Panc1 (cell line): ENCODE measurements at regions not wholly inside any gene's neighbourhood (a gene's known extent, or its start where the extent isn't known, plus 50 kb on each side); places are given as distances from the start of the nearest gene placed in this dataset.

Experiments
- ATAC-seq: fragments of 200-7000 bp; cut with Tn5 transposase; 2 replicates; pipeline ENCODE4 v1.9.1; 2020; ENCODE audit warnings: mild to moderate bottlenecking, moderate library complexity
- BruUV-seq: library from RNA; stranded (reverse); fragments of 400-500 nt; replicated peaks from 2 replicates; lab custom pipeline; 2021; lab: Mats Ljungman, UMichigan
- CTCF ChIA-PET: fragments of 300-600 bp; sonication (Branson Sonifier 250); formaldehyde crosslinking; loops from one replicate; lab custom pipeline; 2022; ENCODE audit warnings: antibody characterized with exemption; lab: Charles Lee
- POLR2A ChIA-PET: fragments of 300-600 bp; sonication (Branson Sonifier 250); formaldehyde crosslinking; loops from one replicate; lab custom pipeline; 2022; ENCODE audit warnings: antibody characterized with exemption; lab: Charles Lee
- DNase-seq: peaks from one replicate; pipeline ENCODE4 v3.0.0-alpha.2; 2010; ENCODE audit warnings: low read depth, low spot score
- H3K27ac ChIP-seq: 2 replicates; pipeline ENCODE4 v1.5.1; 2011; ENCODE audit warnings: mild to moderate bottlenecking, low read length, inconsistent platforms
- H3K27me3 ChIP-seq: fragments of 200-500 bp; sonication (Bioruptor generic); 2 replicates; pipeline ENCODE4 v1.6.0; 2014; ENCODE audit warnings: low read length, inconsistent platforms; ENCODE audit not compliant: control insufficient read depth, insufficient read depth
- H3K36me3 ChIP-seq: fragments of 200-500 bp; sonication (Bioruptor generic); 2 replicates; pipeline ENCODE4 v1.5.1; 2014; ENCODE audit warnings: inconsistent platforms, mild to moderate bottlenecking, low read length, moderate library complexity; ENCODE audit not compliant: control insufficient read depth, insufficient read depth
- H3K4me1 ChIP-seq: 2 replicates; pipeline ENCODE4 v1.5.1; 2011; ENCODE audit warnings: inconsistent platforms, mild to moderate bottlenecking, low read length, moderate library complexity; ENCODE audit not compliant: control insufficient read depth, insufficient read depth
- H3K4me3 ChIP-seq, 2 experiments: 2 replicates each; pipeline ENCODE4 v1.5.1; 2011 to 2012; ENCODE audit warnings: low read depth in 2 of 2, low read length in 2 of 2, mild to moderate bottlenecking in 2 of 2, inconsistent platforms in 1 of 2, moderate library complexity in 1 of 2
- H3K9me3 ChIP-seq: fragments of 200-500 bp; sonication (Bioruptor generic); 2 replicates; pipeline ENCODE4 v1.5.1; 2014; ENCODE audit warnings: low read depth, mild to moderate bottlenecking, inconsistent platforms, low read length, moderate library complexity; ENCODE audit not compliant: control insufficient read depth, insufficient read depth
- POLR2AphosphoS5 ChIP-seq: IDR thresholded peaks from 2 replicates; pipeline ENCODE4 v1.6.1; 2012; ENCODE audit warnings: mild to moderate bottlenecking, low read depth, low read length, moderate library complexity
- SIN3A ChIP-seq: IDR thresholded peaks from 2 replicates; pipeline ENCODE4 v1.6.1; 2012; ENCODE audit warnings: low read depth, mild to moderate bottlenecking, low read length, moderate library complexity, borderline replicate concordance; ENCODE audit not compliant: insufficient read depth
- TCF7L2 ChIP-seq: IDR thresholded peaks from 2 replicates; pipeline ENCODE4 v1.6.1; 2011; ENCODE audit warnings: mild to moderate bottlenecking, low read depth, low read length, inconsistent platforms
- in situ Hi-C: cut with HindIII; loops from 2 replicates; pipeline ENCODE4 v1.10.0; 2016; ENCODE audit warnings: low sequenced_read_pairs, low pct_unique_long_range_greater_than_20kb
- intact Hi-C: fragments of 100-400 bp; cut with micrococcal nuclease; formaldehyde crosslinking; loops from one replicate; pipeline ENCODE4 v1.10.0; 2022; ENCODE audit not compliant: unreplicated experiment
- TF ChIP-seq, protein P1 (sequence below), 2 experiments: IDR thresholded peaks; 2 replicates each; pipeline ENCODE4 v1.6.1; 2011 to 2012; ENCODE audit warnings: low read depth in 2 of 2, control low read depth in 1 of 2, low read length in 1 of 2, mild to moderate bottlenecking in 1 of 2, moderate library complexity in 1 of 2; ENCODE audit not compliant: insufficient read depth in 1 of 2
- TF ChIP-seq, protein P2 (sequence below): fragments of 450-650 bp; IDR thresholded peaks from 2 replicates; pipeline ENCODE4 v1.5.1; 2017; ENCODE audit warnings: mild to moderate bottlenecking

DNA sequence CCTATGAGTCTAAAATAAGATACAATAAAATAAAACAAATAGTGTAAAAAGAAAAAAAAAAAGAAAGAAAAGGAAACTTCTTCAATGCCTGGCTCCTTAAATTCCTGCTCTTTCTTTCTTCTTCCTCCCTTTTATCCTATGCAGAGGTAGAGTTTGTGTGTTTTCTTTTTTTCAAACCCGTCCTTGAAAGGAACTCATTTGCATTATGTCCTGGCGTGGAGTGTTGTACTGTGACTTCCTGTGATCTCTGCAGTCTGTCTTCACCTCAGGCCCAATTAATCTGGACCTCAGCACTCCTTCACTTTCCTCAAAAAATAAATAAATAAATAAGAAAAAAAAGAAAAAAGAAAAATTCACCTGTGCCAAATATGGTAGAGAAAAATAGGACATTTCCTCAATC, 541.9 kb upstream of the SPTLC3 start:
- in situ Hi-C loops = no loop called here
- BruUV-seq = no TSS peak
- Histone ChIP-seq H3K9me3 (no peaks in the 10 kb centered on the region), H3K27me3 (no peaks in the 10 kb centered on the region), H3K27ac (no peak overlapping the region), H3K4me1 (no peaks in the 10 kb centered on the region), H3K36me3 (no peaks in the 10 kb centered on the region), H3K4me3 (no peak overlapping the region)
- POLR2A ChIA-PET = no interaction called here
- ATAC-seq (no peak), DNase-seq (no peak)
- CTCF ChIA-PET = no interaction called here
- TF ChIP-seq, protein P1, sequence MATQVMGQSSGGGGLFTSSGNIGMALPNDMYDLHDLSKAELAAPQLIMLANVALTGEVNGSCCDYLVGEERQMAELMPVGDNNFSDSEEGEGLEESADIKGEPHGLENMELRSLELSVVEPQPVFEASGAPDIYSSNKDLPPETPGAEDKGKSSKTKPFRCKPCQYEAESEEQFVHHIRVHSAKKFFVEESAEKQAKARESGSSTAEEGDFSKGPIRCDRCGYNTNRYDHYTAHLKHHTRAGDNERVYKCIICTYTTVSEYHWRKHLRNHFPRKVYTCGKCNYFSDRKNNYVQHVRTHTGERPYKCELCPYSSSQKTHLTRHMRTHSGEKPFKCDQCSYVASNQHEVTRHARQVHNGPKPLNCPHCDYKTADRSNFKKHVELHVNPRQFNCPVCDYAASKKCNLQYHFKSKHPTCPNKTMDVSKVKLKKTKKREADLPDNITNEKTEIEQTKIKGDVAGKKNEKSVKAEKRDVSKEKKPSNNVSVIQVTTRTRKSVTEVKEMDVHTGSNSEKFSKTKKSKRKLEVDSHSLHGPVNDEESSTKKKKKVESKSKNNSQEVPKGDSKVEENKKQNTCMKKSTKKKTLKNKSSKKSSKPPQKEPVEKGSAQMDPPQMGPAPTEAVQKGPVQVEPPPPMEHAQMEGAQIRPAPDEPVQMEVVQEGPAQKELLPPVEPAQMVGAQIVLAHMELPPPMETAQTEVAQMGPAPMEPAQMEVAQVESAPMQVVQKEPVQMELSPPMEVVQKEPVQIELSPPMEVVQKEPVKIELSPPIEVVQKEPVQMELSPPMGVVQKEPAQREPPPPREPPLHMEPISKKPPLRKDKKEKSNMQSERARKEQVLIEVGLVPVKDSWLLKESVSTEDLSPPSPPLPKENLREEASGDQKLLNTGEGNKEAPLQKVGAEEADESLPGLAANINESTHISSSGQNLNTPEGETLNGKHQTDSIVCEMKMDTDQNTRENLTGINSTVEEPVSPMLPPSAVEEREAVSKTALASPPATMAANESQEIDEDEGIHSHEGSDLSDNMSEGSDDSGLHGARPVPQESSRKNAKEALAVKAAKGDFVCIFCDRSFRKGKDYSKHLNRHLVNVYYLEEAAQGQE (IDR thresholded peaks at IDR 0.05; ENCODE audit: insufficient read depth in 1 of 2, low read depth in 2 of 2, low read length in 1 of 2) = no peak
- intact Hi-C loops = no loop called here

DNA sequence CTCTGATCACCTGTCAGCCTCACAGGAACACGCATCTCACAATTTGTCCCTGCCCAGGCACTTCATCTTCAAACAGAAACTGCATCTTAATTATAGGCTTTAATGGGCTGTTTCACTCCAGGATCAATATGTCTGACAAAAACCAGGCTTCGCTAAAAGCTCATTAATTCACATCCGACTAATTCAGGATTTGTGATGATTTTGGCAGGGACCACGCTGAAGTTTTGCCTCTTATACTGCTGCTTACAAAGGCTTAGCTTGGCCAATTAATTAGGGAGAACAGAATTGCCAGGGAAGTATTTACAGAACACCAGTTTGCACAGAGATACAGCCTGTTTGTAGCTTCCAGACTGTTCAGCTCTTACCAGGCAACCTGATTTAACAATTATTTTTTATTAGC, 541.0 kb upstream of the SPTLC3 start:
- ATAC-seq (no peak), DNase-seq (no peak)
- no peaks in the 10 kb centered on the region for H3K4me1 ChIP-seq
- no peak for TF ChIP-seq POLR2AphosphoS5
- TF ChIP-seq, protein P1 (IDR thresholded peaks at IDR 0.05; ENCODE audit: insufficient read depth in 1 of 2, low read depth in 2 of 2, low read length in 1 of 2) = no peak
- TF ChIP-seq, protein P2, sequence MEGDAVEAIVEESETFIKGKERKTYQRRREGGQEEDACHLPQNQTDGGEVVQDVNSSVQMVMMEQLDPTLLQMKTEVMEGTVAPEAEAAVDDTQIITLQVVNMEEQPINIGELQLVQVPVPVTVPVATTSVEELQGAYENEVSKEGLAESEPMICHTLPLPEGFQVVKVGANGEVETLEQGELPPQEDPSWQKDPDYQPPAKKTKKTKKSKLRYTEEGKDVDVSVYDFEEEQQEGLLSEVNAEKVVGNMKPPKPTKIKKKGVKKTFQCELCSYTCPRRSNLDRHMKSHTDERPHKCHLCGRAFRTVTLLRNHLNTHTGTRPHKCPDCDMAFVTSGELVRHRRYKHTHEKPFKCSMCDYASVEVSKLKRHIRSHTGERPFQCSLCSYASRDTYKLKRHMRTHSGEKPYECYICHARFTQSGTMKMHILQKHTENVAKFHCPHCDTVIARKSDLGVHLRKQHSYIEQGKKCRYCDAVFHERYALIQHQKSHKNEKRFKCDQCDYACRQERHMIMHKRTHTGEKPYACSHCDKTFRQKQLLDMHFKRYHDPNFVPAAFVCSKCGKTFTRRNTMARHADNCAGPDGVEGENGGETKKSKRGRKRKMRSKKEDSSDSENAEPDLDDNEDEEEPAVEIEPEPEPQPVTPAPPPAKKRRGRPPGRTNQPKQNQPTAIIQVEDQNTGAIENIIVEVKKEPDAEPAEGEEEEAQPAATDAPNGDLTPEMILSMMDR = no peak
- TF ChIP-seq SIN3A = no peak
- no peak for TF ChIP-seq TCF7L2
- CTCF ChIA-PET = no interaction called here
- H3K27ac ChIP-seq = no peak overlapping the region
- H3K9me3 ChIP-seq = no peaks in the 10 kb centered on the region
- in situ Hi-C loops = no loop called here
- no TSS peak for BruUV-seq
- H3K27me3 ChIP-seq = no peaks in the 10 kb centered on the region
- POLR2A ChIA-PET = no interaction called here
- intact Hi-C loops = no loop called here
- H3K36me3 ChIP-seq = no peaks in the 10 kb centered on the region
- no peak overlapping the region for H3K4me3 ChIP-seq
